ENCODE measurements at regions not wholly inside any gene's neighbourhood (a gene's known extent, or its start where the extent isn't known, plus 50 kb on each side); places are given as distances from the start of the nearest gene placed in this dataset.
"Not testable (repeated sequence)": the region's sequence is repeated elsewhere in the genome, so short reads cannot be mapped to it uniquely, and the experiment has no call there.

DNA sequence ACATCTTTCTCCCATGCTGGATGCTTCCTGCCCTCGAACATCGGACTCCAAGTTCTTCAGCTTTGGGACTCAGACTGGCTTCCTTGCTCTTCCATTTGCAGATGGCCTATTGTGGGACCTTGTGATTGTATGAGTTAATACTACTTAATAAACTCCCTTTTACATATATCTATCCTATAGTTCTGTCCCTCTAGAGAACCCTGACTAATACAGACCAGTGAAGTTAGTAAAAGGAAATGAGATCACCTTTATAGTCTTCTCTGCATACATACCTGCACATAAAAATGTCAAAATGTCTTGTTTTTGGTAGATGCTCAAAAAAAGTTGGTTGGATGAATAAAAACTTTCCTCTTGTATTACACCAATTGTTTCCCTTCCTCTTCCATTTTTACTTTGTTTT, 73.9 kb upstream of the SOX21 start:
- not testable (repeated sequence) for H3K4me1 Mint-ChIP-seq (ENCODE audit: low read depth); DNase-seq

GRCh38 chr13:94784066-94784465, 71.7 kb upstream of the SOX21 start:
- H3K9me3 Mint-ChIP-seq = peaks cover 8% of the 10 kb centered on the region
- POLR2A ChIA-PET = no interaction called here
- intact Hi-C loops (cut with micrococcal nuclease) = no loop called here

More for the DNA sequence above, 73.9 kb upstream of the SOX21 start:
- H3K36me3 Mint-ChIP-seq; CTCF ChIA-PET; intact Hi-C loops (cut with micrococcal nuclease); H3K4me3 Mint-ChIP-seq; H3K27me3 Mint-ChIP-seq; H3K27ac Mint-ChIP-seq; H3K9me3 Mint-ChIP-seq; POLR2A ChIA-PET: not testable (repeated sequence)

GRCh38 chr13:94783489-94783888, 71.1 kb upstream of the SOX21 start:
- POLR2A ChIA-PET = no interaction called here
- H3K36me3 Mint-ChIP-seq = no peaks in the 10 kb centered on the region
- H3K4me1 Mint-ChIP-seq (ENCODE audit: low read depth) = no peaks in the 10 kb centered on the region
- intact Hi-C loops (cut with micrococcal nuclease) = no loop called here
- no peak overlapping the region for H3K4me3 Mint-ChIP-seq
- no peak overlapping the region for H3K27ac Mint-ChIP-seq
- CTCF ChIA-PET = no interaction called here
- H3K9me3 Mint-ChIP-seq = peaks cover 8% of the 10 kb centered on the region
- H3K27me3 Mint-ChIP-seq = peaks cover 5% of the 10 kb centered on the region
- DNase-seq = no peak

More at GRCh38 chr13:94784066-94784465, 71.7 kb upstream of the SOX21 start:
- no peak for DNase-seq
- Mint-ChIP-seq H3K4me3 (no peak overlapping the region), H3K4me1 (ENCODE audit: low read depth) (no peaks in the 10 kb centered on the region), H3K27ac (no peak overlapping the region), H3K27me3 (peaks cover 5% of the 10 kb centered on the region), H3K36me3 (no peaks in the 10 kb centered on the region)
- CTCF ChIA-PET = no interaction called here

GRCh38 chr13:94780421-94780820, 68.1 kb upstream of the SOX21 start:
- ChIA-PET CTCF (no interaction called here), POLR2A (no interaction called here)
- Mint-ChIP-seq H3K4me1 (ENCODE audit: low read depth) (no peaks in the 10 kb centered on the region), H3K4me3 (no peak overlapping the region), H3K27ac (no peak overlapping the region), H3K27me3 (peaks cover 1% of the 10 kb centered on the region), H3K36me3 (no peaks in the 10 kb centered on the region), H3K9me3 (peaks cover 8% of the 10 kb centered on the region)
- no peak for DNase-seq
- intact Hi-C loops (cut with micrococcal nuclease) = no loop called here

GRCh38 chr13:94778986-94779385, 66.6 kb upstream of the SOX21 start:
- peaks cover 1% of the 10 kb centered on the region for H3K27me3 Mint-ChIP-seq
- ChIA-PET CTCF (no interaction called here), POLR2A (no interaction called here)
- H3K9me3 Mint-ChIP-seq = peaks cover 8% of the 10 kb centered on the region
- no peaks in the 10 kb centered on the region for H3K36me3 Mint-ChIP-seq
- no peaks in the 10 kb centered on the region for H3K4me1 Mint-ChIP-seq (ENCODE audit: low read depth)
- intact Hi-C loops (cut with micrococcal nuclease) = no loop called here
- no peak overlapping the region for H3K4me3 Mint-ChIP-seq
- no peak for DNase-seq
- no peak overlapping the region for H3K27ac Mint-ChIP-seq

- Mint-ChIP-seq H3K9me3 (peaks cover 8% of the 10 kb centered on the region), H3K27me3 (peaks cover 1% of the 10 kb centered on the region), H3K4me1 (ENCODE audit: low read depth) (no peaks in the 10 kb centered on the region), H3K36me3 (no peaks in the 10 kb centered on the region), H3K27ac (no peak overlapping the region), H3K4me3 (no peak overlapping the region)
- intact Hi-C loops (cut with micrococcal nuclease) = no loop called here
- DNase-seq = no peak
- POLR2A ChIA-PET = no interaction called here
- CTCF ChIA-PET = no interaction called here
Measured at GRCh38 chr13:94778585-94778984, 66.2 kb upstream of the SOX21 start.

GRCh38 chr13:94776956-94777355, 64.6 kb upstream of the SOX21 start:
- H3K9me3 Mint-ChIP-seq = no peaks in the 10 kb centered on the region
- H3K36me3 Mint-ChIP-seq = no peaks in the 10 kb centered on the region
- no peak for DNase-seq
- H3K27ac Mint-ChIP-seq = no peak overlapping the region
- H3K27me3 Mint-ChIP-seq = peaks cover 2% of the 10 kb centered on the region
- H3K4me3 Mint-ChIP-seq = no peak overlapping the region
- ChIA-PET POLR2A (no interaction called here), CTCF (no interaction called here)
- intact Hi-C loops (cut with micrococcal nuclease) = no loop called here
- no peaks in the 10 kb centered on the region for H3K4me1 Mint-ChIP-seq (ENCODE audit: low read depth)

DNA sequence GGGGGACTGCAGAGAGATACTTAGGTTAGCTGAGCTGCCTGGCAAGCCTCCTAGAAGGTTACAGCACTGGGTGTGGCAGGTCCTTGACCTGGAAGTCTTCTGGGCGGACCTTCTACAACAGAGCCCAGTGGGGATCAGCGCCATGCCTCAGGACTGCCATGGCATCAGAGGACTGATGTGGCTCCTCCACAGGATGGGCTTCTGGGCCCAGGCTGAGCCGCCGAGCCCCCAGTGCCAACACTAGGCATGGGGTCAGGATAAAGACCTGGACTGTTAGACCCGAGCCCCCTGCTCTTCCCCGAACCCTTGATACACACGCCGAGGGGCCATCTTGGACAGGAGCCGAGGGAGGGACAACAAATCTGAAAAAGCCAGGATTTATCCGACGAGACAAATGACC, 64.0 kb upstream of the SOX21 start:
- ChIA-PET POLR2A (no interaction called here), CTCF (no interaction called here)
- Mint-ChIP-seq H3K4me3 (no peak overlapping the region), H3K27me3 (peaks cover 5% of the 10 kb centered on the region), H3K9me3 (no peaks in the 10 kb centered on the region), H3K4me1 (ENCODE audit: low read depth) (no peaks in the 10 kb centered on the region), H3K27ac (no peak overlapping the region), H3K36me3 (no peaks in the 10 kb centered on the region)
- intact Hi-C loops (cut with micrococcal nuclease) = no loop called here
- no peak for DNase-seq

DNA sequence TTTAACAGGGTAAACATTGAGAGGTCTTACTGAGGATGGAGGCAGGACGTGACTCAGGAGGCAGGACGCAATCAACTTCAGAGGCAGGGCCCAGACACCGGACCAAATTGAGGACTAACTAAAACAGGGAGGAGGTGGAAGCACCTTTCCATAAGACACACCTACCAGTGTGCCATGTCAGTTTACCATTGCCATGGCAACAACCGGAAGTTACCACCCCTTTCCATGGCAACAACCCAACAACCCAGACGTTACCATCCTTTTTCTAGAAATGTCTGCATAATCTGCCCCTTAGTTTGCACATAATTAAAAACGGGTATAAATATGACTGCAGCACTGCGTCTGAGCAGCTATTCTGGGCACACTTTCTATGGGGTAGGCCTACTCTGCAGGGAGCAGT, 53.5 kb upstream of the SOX21 start:
- Mint-ChIP-seq H3K27me3 (peaks cover 37% of the 10 kb centered on the region), H3K27ac (no peak overlapping the region), H3K4me3 (no peak overlapping the region), H3K36me3 (no peaks in the 10 kb centered on the region), H3K9me3 (no peaks in the 10 kb centered on the region), H3K4me1 (ENCODE audit: low read depth) (no peaks in the 10 kb centered on the region)
- DNase-seq = no peak
- intact Hi-C loops (cut with micrococcal nuclease) = no loop called here
- ChIA-PET CTCF (no interaction called here), POLR2A (no interaction called here)

DNA sequence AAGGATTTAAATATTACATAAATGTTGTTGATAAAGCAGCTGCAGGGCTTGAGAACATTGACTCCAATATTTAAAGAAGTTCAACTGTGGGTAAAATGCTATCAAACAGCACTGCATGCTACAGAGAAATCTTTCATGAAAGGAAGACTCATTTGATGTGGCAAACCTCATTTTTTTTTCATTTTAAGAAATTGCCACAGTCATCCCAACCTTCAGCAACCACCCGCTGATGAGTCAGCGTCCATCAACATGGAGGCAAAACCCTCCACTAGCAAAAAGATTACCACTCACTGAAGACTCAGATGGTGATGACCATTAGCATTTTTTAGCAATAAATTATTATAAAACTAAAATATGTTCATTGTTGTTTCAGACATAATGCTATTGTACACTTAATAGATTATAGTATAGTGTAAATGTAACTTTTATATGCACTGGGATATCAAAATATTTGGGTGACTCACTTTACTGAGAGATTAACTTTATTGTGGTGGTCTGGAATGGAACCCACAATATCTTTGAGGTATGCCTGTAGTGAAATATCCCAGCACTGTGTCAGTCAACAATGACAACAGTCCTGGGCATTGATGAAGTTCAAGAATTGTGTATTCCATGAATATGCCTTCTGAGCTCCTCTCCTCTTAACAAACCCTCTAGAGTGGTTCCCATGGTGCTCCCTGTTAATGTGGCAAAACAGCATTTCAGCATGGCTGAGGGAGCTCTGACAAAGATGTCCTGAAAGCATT, 52.4 kb upstream of the SOX21 start:
- DNase-seq = peak; percentile 31
- Mint-ChIP-seq H3K4me3 (no peak overlapping the region), H3K36me3 (no peaks in the 10 kb centered on the region), H3K27ac (no peak overlapping the region), H3K4me1 (ENCODE audit: low read depth) (no peaks in the 10 kb centered on the region), H3K27me3 (peaks cover 37% of the 10 kb centered on the region), H3K9me3 (no peaks in the 10 kb centered on the region)
- CTCF ChIA-PET = no interaction called here
- intact Hi-C loops (cut with micrococcal nuclease) = no loop called here
- POLR2A ChIA-PET = no interaction called here
